Transverse colon (tissue), 4 donors: ENCODE measurements at regions not wholly inside any gene's neighbourhood (a gene's known extent, or its start where the extent isn't known, plus 50 kb on each side); places are given as distances from the start of the nearest gene placed in this dataset.

Experiments used
- EP300 ChIP-seq: sonication (generic); formaldehyde crosslinking; IDR thresholded peaks from one replicate; pipeline ENCODE4 v1.6.1; 2017; ENCODE audit warnings: antibody characterized with exemption, low read depth
- POLR2A ChIP-seq: fragments of 450-650 bp; IDR thresholded peaks from one replicate; pipeline ENCODE4 v1.6.1; 2016; ENCODE audit warnings: antibody characterized with exemption, mild to moderate bottlenecking, moderate library complexity
- POLR2AphosphoS5 ChIP-seq, 3 donors: sonication (generic); formaldehyde crosslinking; IDR thresholded peaks; one replicate each; pipeline ENCODE4 v1.6.1; 2016; ENCODE audit warnings: antibody characterized with exemption in 3 of 3
- TF ChIP-seq, protein P1 (sequence below), 5 experiments: fragments of 200-600 bp in 3 of 5; fragments of 450-650 bp in 2 of 5; sonication (generic) in 3 of 5; IDR thresholded peaks; 1 replicate in 2 of 5; 2 replicates in 3 of 5; pipeline ENCODE4 v1.5.1; 2016 to 2017; ENCODE audit warnings: antibody characterized with exemption in 5 of 5, inconsistent platforms in 3 of 5, mild to moderate bottlenecking in 2 of 5, moderate library complexity in 1 of 5

DNA sequence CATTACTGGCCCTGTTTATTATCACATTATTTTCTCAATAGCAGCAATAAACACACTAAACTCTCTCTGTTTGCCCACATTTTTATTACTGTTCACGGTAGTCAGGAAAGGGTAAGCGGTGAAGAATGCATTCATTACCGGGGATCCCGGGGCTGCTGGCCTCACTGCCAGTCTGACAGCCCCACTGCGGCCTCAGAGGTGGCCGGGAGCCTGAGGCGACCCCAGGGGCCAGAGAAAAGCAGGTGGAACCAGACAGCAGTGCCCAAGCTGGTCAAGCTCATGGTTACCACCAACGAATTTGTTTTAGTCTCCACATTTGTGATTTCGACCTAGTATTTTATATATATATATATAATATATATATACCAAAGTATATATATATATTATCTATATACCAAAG is 127.7 kb downstream of the LRATD1 start:
- TF ChIP-seq, protein P1, sequence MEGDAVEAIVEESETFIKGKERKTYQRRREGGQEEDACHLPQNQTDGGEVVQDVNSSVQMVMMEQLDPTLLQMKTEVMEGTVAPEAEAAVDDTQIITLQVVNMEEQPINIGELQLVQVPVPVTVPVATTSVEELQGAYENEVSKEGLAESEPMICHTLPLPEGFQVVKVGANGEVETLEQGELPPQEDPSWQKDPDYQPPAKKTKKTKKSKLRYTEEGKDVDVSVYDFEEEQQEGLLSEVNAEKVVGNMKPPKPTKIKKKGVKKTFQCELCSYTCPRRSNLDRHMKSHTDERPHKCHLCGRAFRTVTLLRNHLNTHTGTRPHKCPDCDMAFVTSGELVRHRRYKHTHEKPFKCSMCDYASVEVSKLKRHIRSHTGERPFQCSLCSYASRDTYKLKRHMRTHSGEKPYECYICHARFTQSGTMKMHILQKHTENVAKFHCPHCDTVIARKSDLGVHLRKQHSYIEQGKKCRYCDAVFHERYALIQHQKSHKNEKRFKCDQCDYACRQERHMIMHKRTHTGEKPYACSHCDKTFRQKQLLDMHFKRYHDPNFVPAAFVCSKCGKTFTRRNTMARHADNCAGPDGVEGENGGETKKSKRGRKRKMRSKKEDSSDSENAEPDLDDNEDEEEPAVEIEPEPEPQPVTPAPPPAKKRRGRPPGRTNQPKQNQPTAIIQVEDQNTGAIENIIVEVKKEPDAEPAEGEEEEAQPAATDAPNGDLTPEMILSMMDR (IDR thresholded peaks at IDR 0.05) = no peak
- TF ChIP-seq POLR2AphosphoS5 (IDR thresholded peaks at IDR 0.05) = no peak
- no peak for TF ChIP-seq EP300
- no peak for TF ChIP-seq POLR2A
